ENCODE measurements at regions not wholly inside any gene's neighbourhood (a gene's known extent, or its start where the extent isn't known, plus 50 kb on each side); places are given as distances from the start of the nearest gene placed in this dataset.

GRCh38 chr4:183789657-183790056, 115.5 kb upstream of the STOX2 start:
- no peak for TF ChIP-seq CTCF (IDR thresholded peaks at IDR 0.05)
- no peak for TF ChIP-seq POLR2A (IDR thresholded peaks at IDR 0.05)

All from thyroid gland (tissue), 4 donors.